DOHH2 (cell line): ENCODE measurements at regions not wholly inside any gene's neighbourhood (a gene's known extent, or its start where the extent isn't known, plus 50 kb on each side); places are given as distances from the start of the nearest gene placed in this dataset.

Source experiments
- CTCF ChIP-seq: fragments of 200-600 bp; sonication (generic); IDR thresholded peaks from one replicate; pipeline ENCODE4 v1.5.1; 2014; ENCODE audit warnings: antibody characterized with exemption, mild to moderate bottlenecking, low read depth, low read length; ENCODE audit not compliant: poor library complexity, severe bottlenecking
- EZH2phosphoT487 ChIP-seq: fragments of 200-600 bp; sonication (generic); IDR thresholded peaks from 2 replicates; pipeline ENCODE4 v1.6.1; 2017; ENCODE audit warnings: borderline replicate concordance, mild to moderate bottlenecking, antibody characterized with exemption, low read length, moderate library complexity, mixed read lengths

GRCh38 chr3:59118928-59119327 is 69.1 kb upstream of the CFAP20DC start:
- TF ChIP-seq CTCF (no peak), EZH2phosphoT487 (no peak)
